Inflammatory macrophage treated with lipopolysaccharide for 1 hour (primary cell): ENCODE measurements at regions not wholly inside any gene's neighbourhood (a gene's known extent, or its start where the extent isn't known, plus 50 kb on each side); places are given as distances from the start of the nearest gene placed in this dataset.
"Not testable (repeated sequence)": the region's sequence is repeated elsewhere in the genome, so short reads cannot be mapped to it uniquely, and the experiment has no call there.

Experiments
- DNase-seq, 2 donors: peaks; one replicate each; pipeline ENCODE4 v3.0.0-alpha.2; 2020 to 2022

- DNase-seq: no peak
Observed at GRCh38 chr2:239736358-239737143, 288.6 kb downstream of the NDUFA10 start.

- DNase-seq: no peak
Observed at GRCh38 chr2:239735829-239736357, 289.2 kb downstream of the NDUFA10 start.

- no peak for DNase-seq
Observed at GRCh38 chr2:239735131-239735828, 289.9 kb downstream of the NDUFA10 start.

- no peak for DNase-seq
Observed at GRCh38 chr2:239734436-239735005, 290.6 kb downstream of the NDUFA10 start.

GRCh38 chr2:239732666-239733010, 292.5 kb downstream of the NDUFA10 start:
- no peak for DNase-seq

- DNase-seq: no peak
Observed at GRCh38 chr2:239731998-239732665, 293.0 kb downstream of the NDUFA10 start.

GRCh38 chr2:239731422-239731821, 293.7 kb downstream of the NDUFA10 start:
- DNase-seq: no peak

- DNase-seq: no peak
Observed at GRCh38 chr2:239730897-239731296, 294.2 kb downstream of the NDUFA10 start.

- not testable (repeated sequence) for DNase-seq
Observed at GRCh38 chr2:239730567-239730882, 294.6 kb downstream of the NDUFA10 start.

- no peak for DNase-seq
Observed at GRCh38 chr2:239729681-239730566, 295.2 kb downstream of the NDUFA10 start.

GRCh38 chr2:239729151-239729550, 296.0 kb downstream of the NDUFA10 start:
- no peak for DNase-seq

GRCh38 chr2:239728751-239729150, 296.4 kb downstream of the NDUFA10 start:
- DNase-seq: no peak

GRCh38 chr2:239727776-239728600, 297.2 kb downstream of the NDUFA10 start:
- DNase-seq: no peak

GRCh38 chr2:239727182-239727775, 297.9 kb downstream of the NDUFA10 start:
- DNase-seq: no peak

- DNase-seq: no peak
Observed at GRCh38 chr2:239726631-239727181, 298.4 kb downstream of the NDUFA10 start.

- DNase-seq: no peak
Observed at GRCh38 chr2:239726091-239726591, 299.0 kb downstream of the NDUFA10 start.

- no peak for DNase-seq
Observed at GRCh38 chr2:239725551-239725890, 299.6 kb downstream of the NDUFA10 start.

GRCh38 chr2:239724851-239725550, 300.1 kb downstream of the NDUFA10 start:
- DNase-seq: no peak

GRCh38 chr2:239724194-239724849, 300.8 kb downstream of the NDUFA10 start:
- no peak for DNase-seq
